ENCODE measurements at regions not wholly inside any gene's neighbourhood (a gene's known extent, or its start where the extent isn't known, plus 50 kb on each side); places are given as distances from the start of the nearest gene placed in this dataset.

GRCh38 chr6:167487749-167488664 lies 163.1 kb downstream of the TTLL2 start:
- no peak for TF ChIP-seq CTCF (IDR thresholded peaks at IDR 0.05; ENCODE audit: low read depth, low read length, poor library complexity, severe bottlenecking)
- TF ChIP-seq EZH2phosphoT487 (IDR thresholded peaks at IDR 0.05; ENCODE audit: borderline replicate concordance, low read length): no peak

Measured in DOHH2 (cell line).